ENCODE measurements at regions not wholly inside any gene's neighbourhood (a gene's known extent, or its start where the extent isn't known, plus 50 kb on each side); places are given as distances from the start of the nearest gene placed in this dataset.

DNA sequence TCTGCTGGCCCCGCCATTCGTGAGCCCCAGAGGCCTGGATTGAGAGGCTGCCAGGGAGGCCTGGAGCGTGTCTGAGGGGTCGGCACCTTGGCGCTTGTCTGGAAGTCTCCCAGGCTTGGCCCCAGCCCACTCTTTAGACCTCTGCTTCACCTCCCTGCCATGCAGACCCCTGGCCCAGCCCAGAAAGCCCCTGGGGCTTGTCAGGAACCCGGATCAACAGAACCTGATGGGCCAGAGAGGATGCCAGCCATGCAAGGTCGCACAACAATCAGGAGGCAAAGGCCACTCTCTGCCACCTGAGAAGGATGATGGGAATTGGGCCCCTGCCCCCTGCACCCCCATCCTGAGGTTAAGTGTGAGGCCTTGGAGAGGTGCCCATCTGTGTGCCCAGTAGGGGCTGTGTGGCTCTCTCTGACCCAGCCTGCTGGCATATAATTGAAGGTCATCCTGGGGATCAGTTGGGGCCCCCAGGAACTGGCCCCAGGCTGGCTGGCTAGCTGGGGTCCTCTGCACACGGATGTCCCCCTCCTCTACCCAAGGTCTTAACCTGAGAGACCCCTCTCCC lies 103.3 kb upstream of the SLC6A6 start:
- no peaks in the 10 kb centered on the region for H3K79me2 ChIP-seq (ENCODE audit: control insufficient read depth, insufficient read depth, low read length)
- FAIRE-seq (no peak), DNase-seq (ENCODE audit: low read depth, low spot score) (no peak)
- H2AFZ ChIP-seq (ENCODE audit: low read depth, low read length) = no peak overlapping the region
- TF ChIP-seq FOS (IDR thresholded peaks at IDR 0.05; ENCODE audit: borderline replicate concordance, insufficient read depth, low read length) (no peak), GATA2 (IDR thresholded peaks at IDR 0.05; ENCODE audit: insufficient read depth, insufficient read length, low read depth, low read length) (no peak), MAX (IDR thresholded peaks at IDR 0.05; ENCODE audit: insufficient read depth, insufficient read length) (no peak), MYC (IDR thresholded peaks at IDR 0.05; ENCODE audit: low read depth, low read length) (no peak), EZH2 (IDR thresholded peaks at IDR 0.05; ENCODE audit: borderline replicate concordance, low read depth, low read length, severe bottlenecking) (no peak), POLR2A (IDR thresholded peaks at IDR 0.05; ENCODE audit: low read depth, low read length) (no peak), JUN (IDR thresholded peaks at IDR 0.05; ENCODE audit: borderline replicate concordance, insufficient read depth, insufficient read length, low read depth) (no peak), POLR2AphosphoS5 (IDR thresholded peaks at IDR 0.05; ENCODE audit: insufficient read depth, low read depth, low read length) (no peak)
- TF ChIP-seq, protein P1, sequence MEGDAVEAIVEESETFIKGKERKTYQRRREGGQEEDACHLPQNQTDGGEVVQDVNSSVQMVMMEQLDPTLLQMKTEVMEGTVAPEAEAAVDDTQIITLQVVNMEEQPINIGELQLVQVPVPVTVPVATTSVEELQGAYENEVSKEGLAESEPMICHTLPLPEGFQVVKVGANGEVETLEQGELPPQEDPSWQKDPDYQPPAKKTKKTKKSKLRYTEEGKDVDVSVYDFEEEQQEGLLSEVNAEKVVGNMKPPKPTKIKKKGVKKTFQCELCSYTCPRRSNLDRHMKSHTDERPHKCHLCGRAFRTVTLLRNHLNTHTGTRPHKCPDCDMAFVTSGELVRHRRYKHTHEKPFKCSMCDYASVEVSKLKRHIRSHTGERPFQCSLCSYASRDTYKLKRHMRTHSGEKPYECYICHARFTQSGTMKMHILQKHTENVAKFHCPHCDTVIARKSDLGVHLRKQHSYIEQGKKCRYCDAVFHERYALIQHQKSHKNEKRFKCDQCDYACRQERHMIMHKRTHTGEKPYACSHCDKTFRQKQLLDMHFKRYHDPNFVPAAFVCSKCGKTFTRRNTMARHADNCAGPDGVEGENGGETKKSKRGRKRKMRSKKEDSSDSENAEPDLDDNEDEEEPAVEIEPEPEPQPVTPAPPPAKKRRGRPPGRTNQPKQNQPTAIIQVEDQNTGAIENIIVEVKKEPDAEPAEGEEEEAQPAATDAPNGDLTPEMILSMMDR (IDR thresholded peaks at IDR 0.05; ENCODE audit: extremely low read depth in 1 of 2, insufficient read depth in 1 of 2, low read depth in 1 of 2, low read length in 2 of 2) = no peak
- H3K4me1 ChIP-seq (ENCODE audit: control insufficient read depth, extremely low read depth, insufficient read depth, low read length) = no peaks in the 10 kb centered on the region
- H3K27me3 ChIP-seq (ENCODE audit: control insufficient read depth in 2 of 2, insufficient read depth in 2 of 2, low read length in 2 of 2) = peaks cover 6 to 19% of the 10 kb centered on the region in 2 experiments
- dilution Hi-C loops (cut with MboI; ENCODE audit: extremely low pct_ligation_motif_present, low sequenced_read_pairs) (no loop called here), intact Hi-C loops (cut with micrococcal nuclease) (no loop called here)
- ChIA-PET POLR2A (no interaction called here), CTCF (no interaction called here)
- H3K36me3 ChIP-seq (ENCODE audit: control insufficient read depth in 2 of 2, extremely low read depth in 1 of 2, insufficient read depth in 2 of 2, low read length in 2 of 2) = no peaks in the 10 kb centered on the region
- no peak overlapping the region for H3K4me2 ChIP-seq (ENCODE audit: insufficient read depth, low read length)
- H3K9me1 ChIP-seq (replicated peaks; ENCODE audit: control insufficient read depth, extremely low read depth, insufficient read depth, low read length) = no peaks in the 10 kb centered on the region
- no peak overlapping the region for H3K9ac ChIP-seq (replicated peaks; ENCODE audit: extremely low read depth, insufficient read depth, low read length)
- H3K4me3 ChIP-seq (replicated peaks in 1 of 3; ENCODE audit: insufficient read depth in 1 of 3, low read depth in 1 of 3, low read length in 3 of 3) = no peak overlapping the region
- no peaks in the 10 kb centered on the region for H4K20me1 ChIP-seq (replicated peaks; ENCODE audit: control insufficient read depth, extremely low read depth, insufficient read depth, low read length)
- BruUV-seq (replicated peaks) = no TSS peak
- H3K27ac ChIP-seq (ENCODE audit: insufficient read depth, low read depth, low read length) = no peak overlapping the region
- no peaks in the 10 kb centered on the region for H3K9me3 ChIP-seq (replicated peaks; ENCODE audit: control insufficient read depth, insufficient read depth, low read length)
